ENCODE measurements at regions not wholly inside any gene's neighbourhood (a gene's known extent, or its start where the extent isn't known, plus 50 kb on each side); places are given as distances from the start of the nearest gene placed in this dataset.

DNA sequence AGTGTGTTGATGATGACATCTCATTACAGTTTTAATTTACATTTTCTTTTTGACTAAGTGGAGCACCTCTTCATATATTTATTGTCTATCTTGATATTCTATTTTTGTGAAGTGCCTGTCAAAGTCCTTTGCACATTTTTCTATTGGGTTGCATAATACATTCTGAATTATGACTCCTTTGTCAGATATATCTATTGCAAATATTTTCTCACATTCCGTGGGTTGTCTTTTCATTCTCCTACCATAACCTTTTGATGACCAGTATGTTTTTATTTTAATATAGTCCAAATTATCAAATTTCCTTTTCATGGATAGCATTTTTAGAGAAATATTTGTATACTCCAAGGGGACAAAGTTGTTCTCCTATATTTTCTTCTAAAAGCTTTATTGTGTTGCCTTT, 126.4 kb downstream of the PJA1 start:
- H3K4me3 ChIP-seq (ENCODE audit: low read depth, low read length): no peak overlapping the region
- CTCF ChIA-PET: interaction anchor here (2.2 kb wide), 1 partner anchor 17 kb away, joined by 5 read pairs; no protein-coding TSS in a partner anchor
- TF ChIP-seq, protein P1, sequence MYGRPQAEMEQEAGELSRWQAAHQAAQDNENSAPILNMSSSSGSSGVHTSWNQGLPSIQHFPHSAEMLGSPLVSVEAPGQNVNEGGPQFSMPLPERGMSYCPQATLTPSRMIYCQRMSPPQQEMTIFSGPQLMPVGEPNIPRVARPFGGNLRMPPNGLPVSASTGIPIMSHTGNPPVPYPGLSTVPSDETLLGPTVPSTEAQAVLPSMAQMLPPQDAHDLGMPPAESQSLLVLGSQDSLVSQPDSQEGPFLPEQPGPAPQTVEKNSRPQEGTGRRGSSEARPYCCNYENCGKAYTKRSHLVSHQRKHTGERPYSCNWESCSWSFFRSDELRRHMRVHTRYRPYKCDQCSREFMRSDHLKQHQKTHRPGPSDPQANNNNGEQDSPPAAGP (tag by site-specific recombination; IDR thresholded peaks at IDR 0.05): no peak
- no peak for TF ChIP-seq ZNF670 (tag by site-specific recombination; IDR thresholded peaks at IDR 0.05; ENCODE audit: low read depth)
- TF ChIP-seq, protein P2, sequence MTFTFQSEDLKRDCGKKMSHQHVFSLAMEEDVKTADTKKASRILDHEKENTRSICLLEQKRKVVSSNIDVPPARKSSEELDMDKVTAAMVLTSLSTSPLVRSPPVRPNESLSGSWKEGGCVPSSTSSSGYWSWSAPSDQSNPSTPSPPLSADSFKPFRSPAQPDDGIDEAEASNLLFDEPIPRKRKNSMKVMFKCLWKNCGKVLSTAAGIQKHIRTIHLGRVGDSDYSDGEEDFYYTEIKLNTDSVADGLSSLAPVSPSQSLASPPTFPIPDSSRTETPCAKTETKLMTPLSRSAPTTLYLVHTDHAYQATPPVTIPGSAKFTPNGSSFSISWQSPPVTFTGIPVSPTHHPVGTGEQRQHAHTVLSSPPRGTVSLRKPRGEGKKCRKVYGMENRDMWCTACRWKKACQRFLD (tag by site-specific recombination; IDR thresholded peaks at IDR 0.05): no peak
- TF ChIP-seq, protein P3, sequence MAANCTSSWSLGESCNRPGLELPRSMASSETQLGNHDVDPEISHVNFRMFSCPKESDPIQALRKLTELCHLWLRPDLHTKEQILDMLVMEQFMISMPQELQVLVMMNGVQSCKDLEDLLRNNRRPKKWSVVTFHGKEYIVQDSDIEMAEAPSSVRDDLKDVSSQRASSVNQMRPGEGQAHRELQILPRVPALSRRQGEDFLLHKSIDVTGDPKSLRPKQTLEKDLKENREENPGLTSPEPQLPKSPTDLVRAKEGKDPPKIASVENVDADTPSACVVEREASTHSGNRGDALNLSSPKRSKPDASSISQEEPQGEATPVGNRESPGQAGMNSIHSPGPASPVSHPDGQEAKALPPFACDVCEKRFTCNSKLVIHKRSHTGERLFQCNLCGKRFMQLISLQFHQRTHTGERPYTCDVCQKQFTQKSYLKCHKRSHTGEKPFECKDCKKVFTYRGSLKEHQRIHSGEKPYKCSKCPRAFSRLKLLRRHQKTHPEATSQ (tag by site-specific recombination; IDR thresholded peaks at IDR 0.05): no peak
- TF ChIP-seq ZNF354C (tag by site-specific recombination; IDR thresholded peaks at IDR 0.05; ENCODE audit: borderline replicate concordance, low read depth): no peak
- no peak for TF ChIP-seq ZNF610 (tag by site-specific recombination; IDR thresholded peaks at IDR 0.05; ENCODE audit: borderline replicate concordance)
- no peak for TF ChIP-seq ZNF18 (tag by site-specific recombination; IDR thresholded peaks at IDR 0.05)
- TF ChIP-seq MEIS1 (CRISPR knock-in tag; IDR thresholded peaks at IDR 0.05; ENCODE audit: borderline replicate concordance): no peak
- no peak for TF ChIP-seq CTCF (tag by site-specific recombination; IDR thresholded peaks at IDR 0.05)
- no peak for TF ChIP-seq ZNF555 (tag by site-specific recombination; conservative IDR thresholded peaks at IDR 0.05)
- TF ChIP-seq KLF10 (tag by site-specific recombination; IDR thresholded peaks at IDR 0.05): no peak
- no peak for TF ChIP-seq ZSCAN23 (tag by site-specific recombination; IDR thresholded peaks at IDR 0.05)
- TF ChIP-seq PRDM6 (tag by site-specific recombination; IDR thresholded peaks at IDR 0.05): no peak
- no peak for TF ChIP-seq ZBTB8A (tag by site-specific recombination; IDR thresholded peaks at IDR 0.05)
- TF ChIP-seq, protein P4, sequence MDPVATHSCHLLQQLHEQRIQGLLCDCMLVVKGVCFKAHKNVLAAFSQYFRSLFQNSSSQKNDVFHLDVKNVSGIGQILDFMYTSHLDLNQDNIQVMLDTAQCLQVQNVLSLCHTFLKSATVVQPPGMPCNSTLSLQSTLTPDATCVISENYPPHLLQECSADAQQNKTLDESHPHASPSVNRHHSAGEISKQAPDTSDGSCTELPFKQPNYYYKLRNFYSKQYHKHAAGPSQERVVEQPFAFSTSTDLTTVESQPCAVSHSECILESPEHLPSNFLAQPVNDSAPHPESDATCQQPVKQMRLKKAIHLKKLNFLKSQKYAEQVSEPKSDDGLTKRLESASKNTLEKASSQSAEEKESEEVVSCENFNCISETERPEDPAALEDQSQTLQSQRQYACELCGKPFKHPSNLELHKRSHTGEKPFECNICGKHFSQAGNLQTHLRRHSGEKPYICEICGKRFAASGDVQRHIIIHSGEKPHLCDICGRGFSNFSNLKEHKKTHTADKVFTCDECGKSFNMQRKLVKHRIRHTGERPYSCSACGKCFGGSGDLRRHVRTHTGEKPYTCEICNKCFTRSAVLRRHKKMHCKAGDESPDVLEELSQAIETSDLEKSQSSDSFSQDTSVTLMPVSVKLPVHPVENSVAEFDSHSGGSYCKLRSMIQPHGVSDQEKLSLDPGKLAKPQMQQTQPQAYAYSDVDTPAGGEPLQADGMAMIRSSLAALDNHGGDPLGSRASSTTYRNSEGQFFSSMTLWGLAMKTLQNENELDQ (tag by site-specific recombination; IDR thresholded peaks at IDR 0.05; ENCODE audit: low read depth): no peak
- POLR2A ChIA-PET: no interaction called here
- H3K9me3 ChIP-seq (ENCODE audit: control insufficient read depth, insufficient read depth, low read depth, low read length): peaks cover 5% of the 10 kb centered on the region
- H3K4me1 ChIP-seq (ENCODE audit: control insufficient read depth, insufficient read depth, low read length): no peaks in the 10 kb centered on the region
- H3K36me3 ChIP-seq (ENCODE audit: control insufficient read depth in 2 of 2, insufficient read depth in 1 of 2, low read length in 2 of 2): no peaks in the 10 kb centered on the region; a peak in 1 of 3 replicates
- no peak overlapping the region for H3K27ac ChIP-seq (ENCODE audit: extremely low read depth, low read depth, low read length)

Measured in HEK293 (cell line).